SK-N-SH (cell line): ENCODE measurements at regions not wholly inside any gene's neighbourhood (a gene's known extent, or its start where the extent isn't known, plus 50 kb on each side); places are given as distances from the start of the nearest gene placed in this dataset.

Experiments
- ELF1 ChIP-seq: IDR thresholded peaks from 2 replicates; pipeline ENCODE4 v1.4.0; 2012
- GABPA ChIP-seq: IDR thresholded peaks from 2 replicates; pipeline ENCODE4 v1.4.0; 2012; ENCODE audit warnings: low read depth, mild to moderate bottlenecking
- JUND ChIP-seq: IDR thresholded peaks from 2 replicates; pipeline ENCODE4 v1.4.0; 2012
- POLR2AphosphoS5 ChIP-seq: IDR thresholded peaks from 2 replicates; pipeline ENCODE4 v1.6.1; 2012; ENCODE audit warnings: low read depth, low read length
- RFX5 ChIP-seq: IDR thresholded peaks from 2 replicates; pipeline ENCODE4 v1.6.1; 2012; ENCODE audit warnings: mild to moderate bottlenecking, improper control_type of control experiment, low read length
- SIN3A ChIP-seq: IDR thresholded peaks from 2 replicates; pipeline ENCODE4 v1.6.1; 2012; ENCODE audit warnings: low read depth, mild to moderate bottlenecking, low read length, moderate library complexity, borderline replicate concordance
- SMC3 ChIP-seq: IDR thresholded peaks from 2 replicates; pipeline ENCODE4 v1.6.1; 2012; ENCODE audit warnings: low read depth, low read length, improper control_type of control experiment
- TAF1 ChIP-seq: IDR thresholded peaks from 2 replicates; pipeline ENCODE4 v1.6.1; 2012; ENCODE audit warnings: low read depth, mild to moderate bottlenecking, low read length, moderate library complexity, borderline replicate concordance
- USF2 ChIP-seq: fragments of 150-350 bp; IDR thresholded peaks from 2 replicates; pipeline ENCODE4 v1.6.1; 2017; ENCODE audit warnings: antibody characterized with exemption, low read length, low read depth, borderline replicate concordance
- YY1 ChIP-seq: IDR thresholded peaks from 2 replicates; pipeline ENCODE4 v1.4.0; 2012; ENCODE audit warnings: low read depth, mild to moderate bottlenecking
- TF ChIP-seq, protein P1 (sequence below): fragments of 200-600 bp; sonication (generic); IDR thresholded peaks from 2 replicates; pipeline ENCODE4 v1.6.1; 2017; ENCODE audit warnings: antibody characterized with exemption, mild to moderate bottlenecking, moderate library complexity
- TF ChIP-seq, protein P2 (sequence below): IDR thresholded peaks from 2 replicates; pipeline ENCODE4 v1.6.1; 2012; ENCODE audit warnings: mild to moderate bottlenecking, low read depth, low read length, moderate library complexity

DNA sequence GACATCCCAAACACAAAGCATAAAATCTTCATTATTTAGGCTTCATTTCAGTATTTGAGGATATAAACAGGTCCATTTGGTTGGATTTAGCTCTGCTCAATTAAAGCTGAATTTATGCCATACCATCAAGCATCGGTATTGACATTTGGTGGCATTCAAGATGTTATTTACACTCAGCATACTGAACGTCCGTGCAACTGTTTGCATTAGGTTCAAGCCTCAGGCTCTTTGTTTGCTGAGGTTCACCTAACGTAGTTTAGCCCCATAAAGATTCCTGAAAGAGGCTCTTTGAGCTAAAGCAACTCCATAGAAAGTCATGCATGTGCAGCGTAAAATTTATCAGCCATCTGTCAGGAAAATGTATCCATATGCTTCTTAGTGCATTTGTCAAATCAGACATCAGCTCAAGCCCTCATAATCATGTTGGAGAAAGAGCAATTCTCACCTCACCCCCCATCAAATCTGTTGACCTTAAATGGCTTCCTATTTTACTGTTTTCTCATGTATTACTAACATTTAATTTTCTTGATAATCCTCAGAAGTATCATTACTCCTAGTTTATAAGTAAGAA is 366.9 kb downstream of the EPHA4 start:
- TF ChIP-seq, protein P1, sequence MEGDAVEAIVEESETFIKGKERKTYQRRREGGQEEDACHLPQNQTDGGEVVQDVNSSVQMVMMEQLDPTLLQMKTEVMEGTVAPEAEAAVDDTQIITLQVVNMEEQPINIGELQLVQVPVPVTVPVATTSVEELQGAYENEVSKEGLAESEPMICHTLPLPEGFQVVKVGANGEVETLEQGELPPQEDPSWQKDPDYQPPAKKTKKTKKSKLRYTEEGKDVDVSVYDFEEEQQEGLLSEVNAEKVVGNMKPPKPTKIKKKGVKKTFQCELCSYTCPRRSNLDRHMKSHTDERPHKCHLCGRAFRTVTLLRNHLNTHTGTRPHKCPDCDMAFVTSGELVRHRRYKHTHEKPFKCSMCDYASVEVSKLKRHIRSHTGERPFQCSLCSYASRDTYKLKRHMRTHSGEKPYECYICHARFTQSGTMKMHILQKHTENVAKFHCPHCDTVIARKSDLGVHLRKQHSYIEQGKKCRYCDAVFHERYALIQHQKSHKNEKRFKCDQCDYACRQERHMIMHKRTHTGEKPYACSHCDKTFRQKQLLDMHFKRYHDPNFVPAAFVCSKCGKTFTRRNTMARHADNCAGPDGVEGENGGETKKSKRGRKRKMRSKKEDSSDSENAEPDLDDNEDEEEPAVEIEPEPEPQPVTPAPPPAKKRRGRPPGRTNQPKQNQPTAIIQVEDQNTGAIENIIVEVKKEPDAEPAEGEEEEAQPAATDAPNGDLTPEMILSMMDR = no peak
- TF ChIP-seq, protein P2, sequence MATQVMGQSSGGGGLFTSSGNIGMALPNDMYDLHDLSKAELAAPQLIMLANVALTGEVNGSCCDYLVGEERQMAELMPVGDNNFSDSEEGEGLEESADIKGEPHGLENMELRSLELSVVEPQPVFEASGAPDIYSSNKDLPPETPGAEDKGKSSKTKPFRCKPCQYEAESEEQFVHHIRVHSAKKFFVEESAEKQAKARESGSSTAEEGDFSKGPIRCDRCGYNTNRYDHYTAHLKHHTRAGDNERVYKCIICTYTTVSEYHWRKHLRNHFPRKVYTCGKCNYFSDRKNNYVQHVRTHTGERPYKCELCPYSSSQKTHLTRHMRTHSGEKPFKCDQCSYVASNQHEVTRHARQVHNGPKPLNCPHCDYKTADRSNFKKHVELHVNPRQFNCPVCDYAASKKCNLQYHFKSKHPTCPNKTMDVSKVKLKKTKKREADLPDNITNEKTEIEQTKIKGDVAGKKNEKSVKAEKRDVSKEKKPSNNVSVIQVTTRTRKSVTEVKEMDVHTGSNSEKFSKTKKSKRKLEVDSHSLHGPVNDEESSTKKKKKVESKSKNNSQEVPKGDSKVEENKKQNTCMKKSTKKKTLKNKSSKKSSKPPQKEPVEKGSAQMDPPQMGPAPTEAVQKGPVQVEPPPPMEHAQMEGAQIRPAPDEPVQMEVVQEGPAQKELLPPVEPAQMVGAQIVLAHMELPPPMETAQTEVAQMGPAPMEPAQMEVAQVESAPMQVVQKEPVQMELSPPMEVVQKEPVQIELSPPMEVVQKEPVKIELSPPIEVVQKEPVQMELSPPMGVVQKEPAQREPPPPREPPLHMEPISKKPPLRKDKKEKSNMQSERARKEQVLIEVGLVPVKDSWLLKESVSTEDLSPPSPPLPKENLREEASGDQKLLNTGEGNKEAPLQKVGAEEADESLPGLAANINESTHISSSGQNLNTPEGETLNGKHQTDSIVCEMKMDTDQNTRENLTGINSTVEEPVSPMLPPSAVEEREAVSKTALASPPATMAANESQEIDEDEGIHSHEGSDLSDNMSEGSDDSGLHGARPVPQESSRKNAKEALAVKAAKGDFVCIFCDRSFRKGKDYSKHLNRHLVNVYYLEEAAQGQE = no peak
- TF ChIP-seq RFX5 (no peak), SMC3 (no peak), SIN3A (no peak), GABPA (no peak), JUND (no peak), POLR2AphosphoS5 (no peak), TAF1 (no peak), ELF1 (no peak), USF2 (no peak), YY1 (no peak)
